ENCODE measurements at regions not wholly inside any gene's neighbourhood (a gene's known extent, or its start where the extent isn't known, plus 50 kb on each side); places are given as distances from the start of the nearest gene placed in this dataset.

- TF ChIP-seq, protein P1, sequence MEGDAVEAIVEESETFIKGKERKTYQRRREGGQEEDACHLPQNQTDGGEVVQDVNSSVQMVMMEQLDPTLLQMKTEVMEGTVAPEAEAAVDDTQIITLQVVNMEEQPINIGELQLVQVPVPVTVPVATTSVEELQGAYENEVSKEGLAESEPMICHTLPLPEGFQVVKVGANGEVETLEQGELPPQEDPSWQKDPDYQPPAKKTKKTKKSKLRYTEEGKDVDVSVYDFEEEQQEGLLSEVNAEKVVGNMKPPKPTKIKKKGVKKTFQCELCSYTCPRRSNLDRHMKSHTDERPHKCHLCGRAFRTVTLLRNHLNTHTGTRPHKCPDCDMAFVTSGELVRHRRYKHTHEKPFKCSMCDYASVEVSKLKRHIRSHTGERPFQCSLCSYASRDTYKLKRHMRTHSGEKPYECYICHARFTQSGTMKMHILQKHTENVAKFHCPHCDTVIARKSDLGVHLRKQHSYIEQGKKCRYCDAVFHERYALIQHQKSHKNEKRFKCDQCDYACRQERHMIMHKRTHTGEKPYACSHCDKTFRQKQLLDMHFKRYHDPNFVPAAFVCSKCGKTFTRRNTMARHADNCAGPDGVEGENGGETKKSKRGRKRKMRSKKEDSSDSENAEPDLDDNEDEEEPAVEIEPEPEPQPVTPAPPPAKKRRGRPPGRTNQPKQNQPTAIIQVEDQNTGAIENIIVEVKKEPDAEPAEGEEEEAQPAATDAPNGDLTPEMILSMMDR (IDR thresholded peaks at IDR 0.05 in 4 of 5, conservative IDR thresholded peaks at IDR 0.05 in 1 of 5), result no peak
- no peak for TF ChIP-seq POLR2A (IDR thresholded peaks at IDR 0.05)
These were observed 1150.6 kb downstream of the FAT4 start for GRCh38 chr4:126465341-126465740.
